Stimulated activated naive B cell treated with anti-CD40 and anti-IgM and Interleukin-4, amounts not matched to agents 10 μg/mL and 1 μg/mL and 100 μg/mL, for 72 hours (primary cell): ENCODE measurements at regions not wholly inside any gene's neighbourhood (a gene's known extent, or its start where the extent isn't known, plus 50 kb on each side); places are given as distances from the start of the nearest gene placed in this dataset.
"Not testable (repeated sequence)": the region's sequence is repeated elsewhere in the genome, so short reads cannot be mapped to it uniquely, and the experiment has no call there.

Experiments used
- ATAC-seq, 2 donors: fragments of 150-1000 bp; cut with Tn5 transposase; replicated peaks; 2 replicates each; pipeline ENCODE4 v1.10.0; 2021; ENCODE audit warnings: moderate library complexity in 1 of 2
- DNase-seq: peaks from one replicate; pipeline ENCODE4 v3.0.0; 2021
- H3K27ac Mint-ChIP-seq: one replicate; pipeline ENCODE4 v1.8.0; 2022; ENCODE audit warnings: mild to moderate bottlenecking, mixed read lengths
- H3K27me3 Mint-ChIP-seq, 2 donors: one replicate each; pipeline ENCODE4 v1.8.0; 2022; ENCODE audit warnings: mixed read lengths in 2 of 2
- H3K36me3 Mint-ChIP-seq, 2 donors: one replicate each; pipeline ENCODE4 v1.8.0; 2022; ENCODE audit warnings: mixed read lengths in 2 of 2, mild to moderate bottlenecking in 1 of 2
- H3K4me1 Mint-ChIP-seq, 2 donors: one replicate each; pipeline ENCODE4 v1.8.0; 2022; ENCODE audit warnings: mixed read lengths in 2 of 2, mild to moderate bottlenecking in 1 of 2
- H3K4me3 Mint-ChIP-seq, 2 donors: one replicate each; pipeline ENCODE4 v1.8.0; 2022; ENCODE audit warnings: mild to moderate bottlenecking in 2 of 2, mixed read lengths in 2 of 2, moderate library complexity in 1 of 2
- H3K9me3 Mint-ChIP-seq, 2 donors: one replicate each; pipeline ENCODE4 v1.8.0; 2022; ENCODE audit warnings: mixed read lengths in 2 of 2, mild to moderate bottlenecking in 1 of 2

DNA sequence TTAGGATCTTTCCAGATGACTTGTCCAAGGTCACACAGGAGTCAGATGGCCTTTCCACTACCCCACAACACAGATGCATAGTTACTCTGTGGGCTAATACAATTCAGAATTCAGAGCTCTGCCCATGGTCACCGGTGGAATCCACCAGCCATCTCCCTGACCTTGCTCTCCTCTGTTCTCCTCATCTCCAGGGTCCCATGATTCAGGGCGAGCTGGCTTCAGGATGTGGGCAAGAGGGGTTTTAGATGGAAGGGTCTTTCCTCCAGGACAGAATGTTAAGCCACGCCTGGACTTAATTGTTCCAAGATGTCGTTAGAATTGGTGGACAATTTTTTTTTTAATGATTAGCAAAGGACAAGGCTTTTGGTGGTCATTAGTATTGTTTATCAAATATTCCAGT, 81.7 kb upstream of the LARP1 start:
- Mint-ChIP-seq H3K36me3 (peaks cover 1 to 9% of the 10 kb centered on the region in 2 donors), H3K9me3 (peaks cover 0 to 5% of the 10 kb centered on the region in 2 donors), H3K4me1 (no peaks in the 10 kb centered on the region), H3K4me3 (no peak overlapping the region), H3K27me3 (peaks cover 0 to 5% of the 10 kb centered on the region in 2 donors), H3K27ac (no peak overlapping the region)
- DNase-seq (no peak), ATAC-seq (no peak)

DNA sequence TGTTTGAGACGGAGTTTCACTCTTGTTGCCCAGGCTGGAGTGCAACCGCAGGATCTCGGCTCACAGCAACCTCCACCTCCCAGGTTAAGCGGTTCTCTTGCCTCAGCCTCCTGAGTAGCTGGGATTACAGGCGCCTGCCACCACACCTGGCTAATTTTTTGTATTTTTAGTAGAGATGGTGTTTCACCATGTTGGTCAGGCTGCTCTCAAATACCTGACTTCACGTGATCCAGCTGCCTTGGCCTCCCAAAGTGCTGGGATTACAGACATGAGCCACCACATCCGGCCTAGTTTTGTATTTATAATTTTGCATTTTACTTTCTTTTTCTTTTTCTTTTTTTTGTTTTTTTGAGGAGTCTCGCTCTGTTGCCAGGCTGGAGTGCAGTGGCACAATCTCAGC, 85.3 kb upstream of the LARP1 start:
- not testable (repeated sequence) for H3K27ac Mint-ChIP-seq, H3K27me3 Mint-ChIP-seq

DNA sequence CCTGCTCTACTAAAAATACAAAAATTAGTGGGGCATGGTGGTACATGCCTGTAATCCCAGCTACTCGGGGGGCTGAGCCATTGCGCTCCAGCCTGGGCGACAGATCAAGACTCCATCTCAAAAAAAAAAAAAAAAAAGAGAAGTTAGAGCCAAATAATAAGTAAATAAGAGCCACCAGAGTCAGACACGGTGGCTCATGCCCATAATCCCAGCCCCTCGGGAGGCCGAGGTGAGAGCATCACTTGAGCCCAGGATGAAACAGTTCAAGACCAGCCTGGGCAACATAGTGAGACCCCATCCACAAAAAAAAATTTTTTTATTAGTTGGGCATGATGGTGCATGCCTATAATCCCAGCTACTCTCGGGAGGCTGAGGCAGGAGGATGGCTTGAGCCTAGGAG, 85.8 kb upstream of the LARP1 start:
- Mint-ChIP-seq H3K4me1 (no peaks in the 10 kb centered on the region), H3K4me3 (no peak overlapping the region), H3K27me3 (peaks cover 0 to 5% of the 10 kb centered on the region in 2 donors), H3K36me3 (peaks cover 3 to 18% of the 10 kb centered on the region in 2 donors), H3K9me3 (peaks cover 6 to 19% of the 10 kb centered on the region in 2 donors), H3K27ac (no peak overlapping the region)
- DNase-seq (no peak), ATAC-seq (no peak)

More for the DNA sequence above, 85.3 kb upstream of the LARP1 start:
- ATAC-seq, DNase-seq, H3K4me3 Mint-ChIP-seq, H3K4me1 Mint-ChIP-seq: not testable (repeated sequence)
- Mint-ChIP-seq H3K9me3 (peaks cover 4 to 15% of the 10 kb centered on the region in 2 donors), H3K36me3 (peaks cover 1 to 14% of the 10 kb centered on the region in 2 donors)

DNA sequence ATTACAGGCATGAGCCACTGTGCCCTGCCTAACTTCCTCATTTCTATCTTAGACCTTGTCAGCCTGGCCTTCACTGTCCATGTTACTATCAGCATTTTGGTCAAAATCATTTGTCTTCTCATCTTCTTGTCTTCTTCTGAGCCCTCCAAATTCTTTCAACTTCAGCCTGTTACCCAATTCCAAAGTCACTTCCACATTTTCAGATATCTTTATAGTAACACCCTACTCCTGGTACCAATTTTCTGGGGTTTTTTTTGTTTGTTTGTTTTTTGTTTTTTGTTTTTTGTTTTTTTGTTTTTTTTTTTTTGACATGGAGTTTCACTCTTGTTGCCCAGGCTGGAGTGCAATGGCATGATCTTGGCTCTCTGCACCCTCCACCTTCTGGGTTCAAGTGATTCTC, 90.3 kb upstream of the LARP1 start:
- Mint-ChIP-seq H3K27me3 (no peaks in the 10 kb centered on the region), H3K4me1 (no peaks in the 10 kb centered on the region), H3K9me3 (peaks cover 11 to 22% of the 10 kb centered on the region in 2 donors), H3K27ac (no peak overlapping the region), H3K4me3 (no peak overlapping the region), H3K36me3 (peaks cover 3 to 13% of the 10 kb centered on the region in 2 donors)
- DNase-seq (no peak), ATAC-seq (no peak)

- Mint-ChIP-seq H3K4me3 (no peak overlapping the region), H3K9me3 (peaks cover 11 to 16% of the 10 kb centered on the region in 2 donors), H3K36me3 (peaks cover 2 to 8% of the 10 kb centered on the region in 2 donors), H3K27me3 (no peaks in the 10 kb centered on the region), H3K4me1 (no peaks in the 10 kb centered on the region), H3K27ac (no peak overlapping the region)
- no peak for ATAC-seq
- no peak for DNase-seq
Measured at GRCh38 chr5:154663424-154663823, 91.8 kb upstream of the LARP1 start.

DNA sequence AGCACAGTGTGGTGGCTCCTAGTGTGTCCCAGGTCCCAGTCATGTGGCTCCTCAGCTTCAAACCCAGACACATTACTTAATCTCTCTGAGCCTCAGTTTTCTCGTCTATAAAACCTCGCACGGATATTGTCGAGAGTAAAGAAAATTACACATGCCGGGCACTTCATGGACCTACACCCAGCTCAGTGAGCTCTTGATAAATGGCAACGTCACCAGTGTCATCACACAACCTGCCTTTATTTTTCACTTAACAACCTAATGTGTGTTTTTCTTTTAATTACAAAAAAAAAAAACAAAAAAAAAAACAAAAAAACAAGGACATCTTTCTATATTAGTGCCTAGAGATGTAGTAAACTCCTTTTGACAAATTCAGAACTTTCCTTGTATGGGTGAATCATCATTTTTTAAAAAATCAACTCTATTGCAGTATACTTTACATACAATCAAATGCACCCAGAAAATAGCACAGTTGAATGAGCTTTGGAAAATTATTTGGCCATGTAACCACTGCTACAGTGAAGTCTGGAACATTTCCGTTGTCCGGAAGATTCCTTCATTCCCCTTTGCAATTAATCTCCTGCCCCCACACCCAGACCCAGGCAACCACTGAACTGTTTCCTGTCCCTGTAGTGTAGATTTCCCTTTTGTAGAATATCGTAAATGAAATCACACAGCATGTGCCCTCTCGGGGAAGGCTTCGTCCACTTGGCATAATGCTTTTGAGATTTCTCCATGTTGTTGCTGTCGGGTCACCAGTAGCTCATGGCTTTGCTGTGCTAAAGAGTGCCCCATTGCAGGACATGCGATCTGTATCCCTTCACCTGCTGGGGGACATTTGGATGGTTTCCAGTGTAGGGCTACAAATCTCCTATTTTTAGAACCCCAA, 100.4 kb upstream of the LARP1 start:
- Mint-ChIP-seq H3K27ac (peak overlapping the region; percentile 17), H3K4me3 (peak overlapping the region in 1 of 2 donors; percentile 68), H3K36me3 (no peaks in the 10 kb centered on the region), H3K4me1 (peaks cover 8 to 17% of the 10 kb centered on the region in 2 donors), H3K9me3 (no peaks in the 10 kb centered on the region), H3K27me3 (no peaks in the 10 kb centered on the region)
- ATAC-seq = no peak
- DNase-seq = no peak

DNA sequence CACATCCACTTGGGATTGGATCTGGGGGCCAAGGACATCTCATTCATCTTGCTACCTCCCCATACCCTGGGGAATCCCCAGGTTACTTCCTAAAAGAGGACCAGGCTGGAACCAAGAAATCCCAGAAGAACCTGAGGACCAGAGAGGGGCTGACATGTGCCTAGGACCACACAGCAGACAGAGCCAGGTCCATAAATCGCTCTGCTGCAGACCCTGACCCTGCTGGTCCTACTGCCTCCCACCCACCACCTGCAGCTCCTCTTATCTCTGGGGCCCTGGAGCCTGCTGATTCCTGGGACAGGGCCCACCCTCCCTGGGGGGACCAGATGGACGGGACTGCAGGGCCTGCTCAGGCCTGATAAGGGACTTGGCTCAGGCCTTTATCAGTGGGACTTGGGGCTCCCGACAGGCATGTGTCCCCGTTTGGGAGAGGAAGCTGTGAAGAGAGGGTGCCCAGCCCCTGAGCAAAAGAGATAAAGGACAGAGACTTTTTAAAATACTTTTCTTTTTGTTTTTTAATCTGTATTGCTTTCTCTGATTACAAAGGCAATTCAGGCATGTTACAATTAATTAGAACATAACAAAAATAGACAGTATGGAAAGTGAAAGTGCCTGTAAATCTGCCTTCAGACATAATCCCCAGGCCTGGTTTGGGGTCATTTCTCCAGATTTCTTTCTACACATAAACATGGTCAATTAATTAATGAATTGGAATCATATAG, 101.3 kb upstream of the LARP1 start:
- peak overlapping the region in 1 of 2 donors; percentile 68 for H3K4me3 Mint-ChIP-seq
- no peak for DNase-seq
- ATAC-seq = peak in 1 of 2 donors; percentile 11
- peaks cover 8 to 17% of the 10 kb centered on the region in 2 donors for H3K4me1 Mint-ChIP-seq
- no peaks in the 10 kb centered on the region for H3K27me3 Mint-ChIP-seq
- no peaks in the 10 kb centered on the region for H3K9me3 Mint-ChIP-seq
- no peaks in the 10 kb centered on the region for H3K36me3 Mint-ChIP-seq
- peak overlapping the region; percentile 65 for H3K27ac Mint-ChIP-seq

- Mint-ChIP-seq H3K27ac (no peak overlapping the region), H3K27me3 (no peaks in the 10 kb centered on the region), H3K36me3 (no peaks in the 10 kb centered on the region), H3K9me3 (no peaks in the 10 kb centered on the region), H3K4me1 (peaks cover 8 to 17% of the 10 kb centered on the region in 2 donors), H3K4me3 (no peak overlapping the region)
- ATAC-seq (peak in 1 of 2 donors; percentile 6), DNase-seq (no peak)
Measured at GRCh38 chr5:154653418-154653763, 101.8 kb upstream of the LARP1 start.

DNA sequence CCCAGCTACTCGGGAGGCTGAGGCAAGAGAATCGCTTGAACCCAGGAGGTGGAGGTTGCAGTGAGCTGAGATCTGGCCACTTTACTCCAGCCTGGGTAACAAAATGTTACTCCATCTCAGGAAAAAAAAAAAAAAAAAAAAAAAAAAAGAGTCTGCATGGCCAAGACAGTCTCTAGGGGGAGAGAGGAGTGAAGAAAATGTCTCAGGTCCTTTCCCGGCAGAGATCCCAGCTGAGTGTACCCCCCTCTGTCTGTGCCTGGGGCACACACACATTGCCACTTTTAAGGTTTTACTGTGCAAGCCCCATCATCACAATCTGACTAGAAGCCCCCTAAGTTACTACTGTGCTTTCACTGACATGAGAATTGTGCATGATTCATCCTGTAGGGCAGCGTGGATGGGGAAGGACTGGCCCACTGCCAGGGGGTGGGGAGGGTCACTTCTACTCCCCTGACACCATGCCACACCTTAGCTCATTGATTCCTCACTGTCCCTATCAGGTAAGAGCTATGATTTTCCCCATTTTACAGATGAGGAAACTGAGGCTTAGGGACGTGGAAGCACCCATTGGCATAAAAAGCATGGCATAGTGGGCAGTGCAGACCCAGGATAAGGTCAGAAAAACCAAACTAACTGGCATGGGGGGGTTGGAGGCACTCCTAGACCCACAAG, 102.3 kb upstream of the LARP1 start:
- Mint-ChIP-seq H3K9me3 (no peaks in the 10 kb centered on the region), H3K27me3 (peaks cover 1% of the 10 kb centered on the region in 2 donors), H3K4me3 (no peak overlapping the region), H3K36me3 (no peaks in the 10 kb centered on the region), H3K4me1 (peaks cover 8 to 19% of the 10 kb centered on the region in 2 donors), H3K27ac (no peak overlapping the region)
- DNase-seq = no peak
- no peak for ATAC-seq

- not testable (repeated sequence) for ATAC-seq, DNase-seq, H3K9me3 Mint-ChIP-seq, H3K36me3 Mint-ChIP-seq, H3K4me3 Mint-ChIP-seq, H3K27ac Mint-ChIP-seq
- Mint-ChIP-seq H3K27me3 (peaks cover 12% of the 10 kb centered on the region in 2 donors), H3K4me1 (peaks cover 19 to 30% of the 10 kb centered on the region in 2 donors)
Measured at GRCh38 chr5:154651795-154652194, 103.4 kb upstream of the LARP1 start.

DNA sequence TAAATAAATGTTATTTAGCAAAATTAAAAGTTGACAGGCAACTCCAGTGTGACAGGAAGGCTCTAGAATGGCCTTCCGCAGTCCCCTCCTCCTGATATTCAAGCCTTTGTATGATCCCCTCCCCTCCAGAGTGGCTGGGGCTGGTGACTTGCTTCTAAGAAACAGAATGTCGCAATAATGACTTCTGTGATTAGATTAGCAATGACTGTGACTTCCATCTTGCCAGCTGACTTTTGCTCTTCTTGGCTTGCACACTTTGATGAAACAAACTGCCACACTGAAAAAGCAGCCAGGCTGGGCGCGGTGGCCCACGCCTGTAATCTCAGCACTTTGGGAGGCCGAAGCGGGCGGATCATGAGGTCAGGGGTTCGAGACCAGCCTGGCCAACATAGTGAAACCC, 106.5 kb upstream of the LARP1 start:
- H3K9me3 Mint-ChIP-seq = peaks cover under 1 to 1% of the 10 kb centered on the region in 2 donors

DNA sequence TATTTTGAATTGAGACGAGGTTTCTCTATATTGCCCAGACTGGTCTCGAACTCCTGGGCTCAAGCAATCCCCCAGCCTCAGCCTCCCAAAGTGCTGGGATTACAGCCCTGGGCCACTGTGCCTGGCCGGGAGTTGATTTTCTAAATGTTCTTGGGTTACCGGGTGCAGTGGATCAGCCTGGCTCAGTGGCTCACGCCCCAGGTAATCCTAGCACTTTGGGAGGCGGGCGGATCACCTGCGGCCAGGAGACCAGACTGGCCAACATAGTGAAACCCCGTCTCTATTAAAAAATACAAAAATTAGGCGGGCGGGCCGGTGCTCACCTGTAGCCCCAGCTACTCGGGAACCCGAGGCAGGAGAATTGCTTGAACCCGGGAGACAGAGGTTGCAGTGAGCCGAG, 106.9 kb upstream of the LARP1 start:
- Mint-ChIP-seq H3K27me3 (peaks cover 17 to 25% of the 10 kb centered on the region in 2 donors), H3K27ac (no peak overlapping the region), H3K36me3 (peaks cover 0 to 3% of the 10 kb centered on the region in 2 donors), H3K4me1 (peaks cover 13 to 18% of the 10 kb centered on the region in 2 donors), H3K4me3 (no peak overlapping the region), H3K9me3 (peaks cover 5 to 6% of the 10 kb centered on the region in 2 donors)
- no peak for ATAC-seq
- no peak for DNase-seq

More for the DNA sequence above, 106.5 kb upstream of the LARP1 start:
- ATAC-seq (no peak), DNase-seq (no peak)
- Mint-ChIP-seq H3K27ac (no peak overlapping the region), H3K27me3 (peaks cover 17 to 20% of the 10 kb centered on the region in 2 donors), H3K4me1 (peaks cover 13 to 18% of the 10 kb centered on the region in 2 donors), H3K36me3 (no peaks in the 10 kb centered on the region), H3K4me3 (no peak overlapping the region)

GRCh38 chr5:154647761-154648145, 107.4 kb upstream of the LARP1 start:
- H3K36me3 Mint-ChIP-seq = peaks cover 0 to 3% of the 10 kb centered on the region in 2 donors
- ATAC-seq (no peak), DNase-seq (no peak)
- H3K27ac Mint-ChIP-seq = no peak overlapping the region
- peaks cover 7 to 10% of the 10 kb centered on the region in 2 donors for H3K9me3 Mint-ChIP-seq
- H3K4me1 Mint-ChIP-seq = peaks cover 13 to 18% of the 10 kb centered on the region in 2 donors
- peak overlapping the region; percentile 78 to 84 for H3K4me3 Mint-ChIP-seq
- H3K27me3 Mint-ChIP-seq = peaks cover 17 to 25% of the 10 kb centered on the region in 2 donors

GRCh38 chr5:154647114-154647760, 107.9 kb upstream of the LARP1 start:
- ATAC-seq = peak; percentile 63
- peaks cover 0 to 3% of the 10 kb centered on the region in 2 donors for H3K36me3 Mint-ChIP-seq
- peak overlapping the region; percentile 78 to 84 for H3K4me3 Mint-ChIP-seq
- H3K4me1 Mint-ChIP-seq = peaks cover 13 to 18% of the 10 kb centered on the region in 2 donors
- DNase-seq = peak; percentile 5
- no peak overlapping the region for H3K27ac Mint-ChIP-seq
- H3K9me3 Mint-ChIP-seq = peaks cover 7 to 10% of the 10 kb centered on the region in 2 donors
- H3K27me3 Mint-ChIP-seq = peaks cover 17 to 25% of the 10 kb centered on the region in 2 donors
